HG02885 (cell line): ENCODE measurements at regions not wholly inside any gene's neighbourhood (a gene's known extent, or its start where the extent isn't known, plus 50 kb on each side); places are given as distances from the start of the nearest gene placed in this dataset.
A peak's percentile ranks its signal among the peaks of the same experiment; 100 is the strongest.
"Not testable (repeated sequence)": the region's sequence is repeated elsewhere in the genome, so short reads cannot be mapped to it uniquely, and the experiment has no call there.

Experiments
- ATAC-seq: cut with Tn5 transposase; IDR thresholded peaks from one replicate; pipeline ENCODE4 v1.9.1; 2021; ENCODE audit warnings: mild to moderate bottlenecking; ENCODE audit not compliant: unreplicated experiment, poor library complexity

DNA sequence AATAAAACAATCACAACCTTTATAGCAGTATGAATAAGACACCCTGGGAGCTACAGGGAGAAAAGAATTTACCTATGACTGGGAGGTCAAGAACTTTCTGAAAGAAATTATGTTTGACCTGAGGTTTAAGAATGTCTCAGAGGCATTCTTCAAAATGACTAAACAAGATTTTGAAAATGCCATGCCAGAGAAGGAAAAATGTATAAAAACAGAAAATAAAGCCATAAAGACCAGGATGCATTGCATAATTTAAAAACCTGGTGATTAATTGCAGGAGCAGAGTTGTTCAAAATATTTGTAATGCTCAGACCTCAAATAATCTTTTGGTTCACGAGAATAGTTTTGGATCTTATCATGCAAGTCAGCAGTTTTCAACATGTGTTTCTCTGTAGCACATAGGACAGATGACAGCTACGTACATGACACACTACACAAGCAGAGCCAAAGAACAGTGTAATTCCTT lies 954.7 kb upstream of the ARRDC3 start:
- ATAC-seq, result no peak

DNA sequence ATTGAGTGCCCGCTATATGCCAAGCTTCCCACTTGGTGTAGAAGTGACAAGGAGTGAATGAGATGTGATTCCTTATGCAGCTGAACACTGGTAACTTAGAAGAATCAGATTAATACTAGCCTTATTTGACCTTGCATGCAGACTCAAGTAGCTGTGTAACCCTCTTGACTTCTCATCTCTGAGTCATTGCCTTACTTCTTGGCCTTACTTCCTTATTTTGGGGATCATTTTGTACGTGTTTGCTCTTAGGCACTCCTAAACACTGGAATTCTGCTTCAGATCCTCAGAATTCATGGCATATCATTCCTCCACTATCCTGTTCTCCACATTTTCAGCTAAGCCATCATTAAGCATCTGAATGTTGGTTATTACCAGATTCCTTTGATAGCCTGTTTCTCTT lies 948.9 kb upstream of the ARRDC3 start:
- no peak for ATAC-seq

DNA sequence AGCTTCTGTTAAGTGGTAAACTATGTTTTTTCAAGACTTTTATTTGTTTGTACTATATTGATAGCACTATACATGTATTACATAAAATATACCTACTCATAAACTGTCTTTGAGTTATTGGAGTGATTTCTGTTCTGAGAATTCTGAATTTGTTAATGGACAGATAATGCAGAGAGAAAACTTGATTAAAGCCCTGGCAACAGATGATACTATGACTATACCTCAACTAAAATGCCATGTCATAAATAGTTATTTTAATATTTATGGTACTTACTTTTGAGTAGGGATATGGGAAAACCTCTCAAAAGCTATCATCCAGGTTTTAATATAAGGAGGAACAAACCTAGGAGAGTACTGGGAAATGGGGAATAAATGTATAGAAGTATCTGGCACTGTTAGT lies 947.2 kb upstream of the ARRDC3 start:
- ATAC-seq, result no peak

DNA sequence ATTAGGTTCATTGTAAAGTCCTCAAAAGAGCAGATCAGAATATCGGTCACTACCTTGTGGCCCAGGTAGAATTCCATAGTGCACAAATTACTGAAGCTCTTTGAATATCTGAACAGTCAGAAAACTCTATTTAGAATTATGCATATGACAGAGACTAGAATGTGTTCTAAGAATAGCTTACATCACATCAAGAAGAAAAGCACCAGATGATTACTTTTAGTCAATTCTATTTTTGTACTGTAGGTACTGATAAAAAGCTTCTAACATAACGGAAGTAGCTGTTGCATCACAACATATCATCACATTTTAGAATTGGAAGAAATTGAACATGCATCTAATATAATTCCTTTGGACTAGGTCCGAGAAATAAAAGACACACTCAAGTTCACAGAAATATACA lies 946.6 kb upstream of the ARRDC3 start:
- no peak for ATAC-seq

DNA sequence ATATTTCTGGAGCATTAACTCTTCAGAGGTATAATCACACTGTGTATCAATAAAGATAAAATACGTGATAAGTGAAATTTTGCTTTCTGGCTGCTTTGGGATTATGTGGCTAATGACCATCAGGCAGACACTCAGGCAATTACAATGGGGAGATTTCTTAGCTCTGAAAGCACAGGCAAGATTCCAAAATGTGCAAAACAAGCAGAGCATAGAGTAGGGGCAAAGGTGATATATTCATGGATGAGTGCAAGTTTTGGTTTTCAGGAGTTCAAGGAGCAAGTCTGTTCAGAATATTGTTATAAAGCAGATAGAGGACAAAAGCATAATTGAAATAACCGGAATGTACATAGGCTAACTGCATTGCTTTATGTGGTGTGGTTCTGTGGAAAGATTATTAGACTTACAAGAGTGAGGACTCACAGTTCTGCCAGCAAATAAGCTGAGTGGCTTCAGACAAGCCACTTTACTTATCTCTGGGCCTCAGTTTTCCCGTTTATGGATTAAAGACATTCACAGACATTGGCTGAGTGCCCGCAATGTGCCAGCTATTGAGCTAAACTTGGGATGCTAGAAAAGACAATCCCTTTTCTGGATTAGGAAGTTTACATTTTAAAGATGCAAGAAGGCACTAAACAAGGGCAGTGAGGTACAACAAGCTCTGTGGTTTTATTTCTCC lies 945.6 kb upstream of the ARRDC3 start:
- ATAC-seq, result no peak

DNA sequence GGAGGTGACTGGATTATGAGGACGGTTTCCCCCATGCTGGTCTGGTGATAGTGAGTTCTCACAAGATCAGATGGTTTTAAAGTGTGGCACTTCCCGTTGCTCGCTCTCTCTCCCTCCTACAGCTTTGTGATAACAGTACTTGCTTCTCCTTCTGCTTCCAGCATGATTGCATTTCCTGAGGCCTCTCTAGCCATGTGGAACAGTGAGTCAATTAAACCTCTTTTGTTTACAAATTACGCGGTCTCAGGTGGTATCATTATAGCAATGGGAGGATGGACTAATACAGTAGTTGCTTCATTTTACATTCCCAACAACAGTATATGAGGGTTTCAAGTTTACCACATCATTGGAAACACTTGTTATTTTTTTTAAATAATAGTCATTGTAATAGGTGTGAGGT lies 937.3 kb upstream of the ARRDC3 start:
- no peak for ATAC-seq

DNA sequence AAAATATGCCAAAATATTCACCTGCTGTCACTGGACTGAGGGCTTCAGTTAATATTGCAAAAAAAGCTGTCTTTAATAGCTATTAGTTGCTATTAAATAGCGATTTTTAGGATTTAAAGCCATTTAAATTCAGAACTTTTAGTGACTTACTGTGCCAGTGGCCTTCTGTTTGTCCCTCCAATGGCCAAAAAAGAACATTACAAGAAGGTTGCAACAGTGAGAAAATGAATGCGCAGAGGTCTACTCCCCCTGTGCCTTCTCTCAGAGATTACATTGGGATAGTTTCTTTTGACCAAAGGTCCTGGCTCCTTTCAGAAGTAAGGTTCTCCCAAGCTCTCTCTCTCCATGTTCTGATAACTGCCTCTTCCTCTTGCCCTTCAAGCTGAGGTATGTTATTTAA lies 930.3 kb upstream of the ARRDC3 start:
- no peak for ATAC-seq

DNA sequence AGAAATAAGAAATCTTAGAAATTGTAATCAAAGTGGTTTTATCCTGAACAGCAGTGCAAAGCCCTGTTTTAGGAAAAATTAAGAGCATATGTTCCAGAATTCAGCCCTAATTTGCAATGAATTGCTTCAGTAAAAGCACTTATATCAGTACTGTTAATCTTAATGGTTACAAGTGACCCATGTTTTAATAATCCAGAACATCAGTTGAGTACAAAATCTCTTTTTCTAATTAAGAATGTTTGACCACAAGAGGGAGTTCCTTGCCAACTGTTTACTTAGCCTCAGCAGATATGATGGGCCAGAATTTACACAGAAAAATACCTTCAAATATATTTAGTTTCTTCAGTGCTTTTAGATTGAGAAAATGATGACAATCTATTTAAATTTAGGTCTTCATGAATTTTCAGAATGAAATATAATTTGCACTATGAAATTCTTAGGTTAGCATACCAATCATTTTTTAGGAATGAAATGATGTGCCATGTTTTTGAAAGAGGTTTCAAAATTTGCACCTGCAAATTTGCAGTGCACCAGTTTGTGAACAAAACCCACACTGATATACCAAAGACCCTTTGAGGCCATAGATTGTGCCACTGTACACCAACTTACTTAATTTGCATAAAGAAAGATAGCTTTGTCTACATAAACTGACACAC lies 926.3 kb upstream of the ARRDC3 start:
- peak; percentile 76 for ATAC-seq

DNA sequence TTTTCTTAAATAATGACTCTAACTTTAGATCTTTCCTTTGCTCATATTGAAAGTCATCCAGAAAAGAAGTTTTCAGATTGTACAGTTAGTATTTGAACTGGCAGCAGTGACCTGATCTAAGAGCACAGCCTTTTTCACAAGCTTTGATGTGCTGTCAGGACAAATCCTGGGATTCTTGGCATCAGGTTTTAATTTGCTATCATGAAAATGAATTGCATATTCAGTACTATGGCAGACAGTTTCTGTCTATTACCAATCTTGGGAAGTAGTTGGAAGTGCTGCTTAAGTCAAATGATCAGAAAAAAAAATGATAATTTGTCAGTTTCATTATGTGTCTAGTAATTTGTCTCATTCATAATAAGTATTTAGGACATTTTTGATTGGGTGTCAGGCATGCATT lies 925.6 kb upstream of the ARRDC3 start:
- ATAC-seq, result no peak

DNA sequence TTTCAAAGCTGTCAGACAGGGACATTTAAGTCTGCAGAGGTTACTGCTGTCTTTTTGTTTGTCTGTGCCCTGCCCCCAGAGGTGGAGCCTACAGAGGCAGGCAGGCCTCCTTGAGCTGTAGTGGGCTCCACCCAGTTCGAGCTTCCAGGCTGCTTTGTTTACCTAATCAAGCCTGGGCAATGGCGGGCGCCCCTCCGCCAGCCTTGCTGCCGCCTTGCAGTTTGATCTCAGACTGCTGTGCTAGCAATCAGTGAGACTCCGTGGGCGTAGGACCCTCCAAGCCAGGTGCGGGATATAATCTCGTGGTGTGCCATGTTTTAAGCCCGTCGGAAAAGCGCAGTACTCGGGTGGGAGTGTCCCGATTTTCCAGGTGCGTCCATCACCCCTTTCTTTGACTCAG lies 919.2 kb upstream of the ARRDC3 start:
- ATAC-seq, result not testable (repeated sequence)

DNA sequence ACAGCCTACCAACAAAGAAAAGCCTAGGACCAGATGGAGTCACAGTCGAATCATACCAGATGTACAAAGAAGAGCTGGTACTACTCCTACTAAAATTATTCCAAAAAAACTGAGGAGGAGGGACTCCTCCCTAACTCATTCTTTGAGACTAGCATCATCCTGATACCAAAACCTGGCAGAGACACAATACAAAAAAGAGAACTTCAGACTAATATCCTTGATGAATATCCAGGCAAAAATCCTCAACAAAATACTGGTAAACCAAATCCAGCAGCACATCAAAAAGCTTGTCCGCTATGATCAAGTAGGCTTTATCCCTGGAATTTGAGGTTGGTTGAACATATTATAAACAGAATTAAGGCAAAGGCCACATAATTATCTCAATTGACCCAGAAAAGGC lies 900.4 kb upstream of the ARRDC3 start:
- no peak for ATAC-seq

DNA sequence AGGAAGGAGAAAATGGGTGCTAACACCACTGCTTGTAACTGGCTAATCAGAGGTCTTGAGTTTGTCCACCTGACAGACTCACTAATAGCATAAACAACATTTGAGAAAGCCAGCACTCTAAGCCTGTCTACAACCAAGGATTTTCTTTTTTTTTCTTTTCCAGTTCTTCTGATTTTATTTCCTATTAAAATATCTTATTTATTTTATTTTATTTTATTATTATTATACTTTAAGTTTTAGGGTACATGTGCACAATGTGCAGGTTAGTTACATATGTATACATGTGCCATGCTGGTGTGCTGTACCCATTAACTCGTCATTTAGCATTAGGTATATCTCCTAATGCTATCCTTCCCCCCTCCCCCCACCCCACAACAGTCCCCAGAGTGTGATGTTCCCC lies 888.6 kb upstream of the ARRDC3 start:
- ATAC-seq, result not testable (repeated sequence)

DNA sequence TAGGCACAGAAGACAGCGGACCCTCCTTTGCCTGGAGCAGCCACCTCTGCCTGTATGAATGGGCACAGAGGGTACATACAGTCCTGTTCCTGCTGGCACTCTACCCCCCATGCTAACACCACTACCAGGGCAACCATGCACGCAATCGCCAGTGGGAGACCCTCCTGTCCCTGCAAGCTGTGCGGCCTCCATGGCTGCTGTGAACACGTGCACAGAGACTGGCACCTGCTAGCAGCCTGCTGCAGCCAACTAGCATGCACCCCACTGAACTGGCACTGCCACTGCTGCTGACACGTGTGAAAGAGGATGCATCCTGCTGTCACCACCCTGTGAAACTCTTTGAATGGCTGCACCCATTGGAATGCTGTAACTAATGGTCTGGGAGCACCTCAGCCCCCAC lies 885.2 kb upstream of the ARRDC3 start:
- ATAC-seq, result no peak

DNA sequence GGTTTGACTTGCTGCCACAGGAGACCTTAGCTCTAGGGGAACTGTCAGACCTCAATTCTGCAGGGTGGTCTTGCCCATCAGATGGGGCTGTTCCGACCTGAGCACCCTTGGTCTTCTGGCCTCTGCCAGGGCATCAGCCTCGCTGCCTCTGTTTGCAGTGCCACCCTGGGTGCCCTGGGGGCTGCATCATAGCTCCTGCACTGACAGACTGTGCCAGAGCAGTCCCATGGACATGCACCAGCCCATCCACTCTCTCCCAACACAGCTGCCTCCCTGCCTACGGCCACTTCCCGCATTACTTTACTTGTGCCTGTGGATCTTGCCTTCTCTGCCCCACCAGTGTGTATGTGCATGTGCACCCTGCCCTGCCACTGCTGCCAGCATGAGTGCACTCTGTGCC lies 884.7 kb upstream of the ARRDC3 start:
- no peak for ATAC-seq

DNA sequence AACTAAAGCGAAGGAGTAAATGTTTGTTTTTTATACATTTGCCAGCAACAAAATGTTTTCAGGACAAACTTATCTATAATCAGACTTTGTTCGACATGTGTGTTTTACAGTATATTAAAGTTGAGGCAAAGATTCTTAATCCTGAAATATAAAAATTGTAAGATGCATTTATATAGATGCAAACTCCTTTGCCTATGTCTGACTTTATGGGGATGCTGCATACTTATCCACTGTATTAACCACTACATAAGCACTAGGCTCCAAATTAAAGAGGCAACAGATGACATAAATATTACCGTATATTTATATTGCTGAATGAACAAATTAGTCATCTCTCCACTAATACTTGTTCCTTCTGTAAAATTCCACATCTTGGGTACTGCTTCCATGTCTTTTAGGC lies 882.7 kb upstream of the ARRDC3 start:
- no peak for ATAC-seq

DNA sequence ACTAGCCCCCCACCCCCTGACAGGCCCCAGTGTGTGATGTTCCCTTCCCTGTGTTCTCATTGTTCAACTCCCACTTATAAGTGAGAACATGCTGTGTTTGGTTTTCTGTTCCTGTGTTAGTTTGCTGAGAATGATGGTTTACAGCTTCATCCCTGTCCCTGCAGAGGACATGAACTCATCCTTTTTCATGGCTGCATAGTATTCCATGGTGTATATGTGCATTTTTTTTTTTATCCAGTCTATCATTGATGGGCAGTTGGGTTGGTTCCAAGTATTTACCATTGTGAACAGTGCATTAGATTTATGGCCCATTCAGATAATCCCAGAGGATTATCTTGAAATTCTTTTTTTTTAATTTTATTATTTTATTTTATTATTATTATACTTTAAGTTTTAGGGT lies 872.5 kb upstream of the ARRDC3 start:
- ATAC-seq, result not testable (repeated sequence)

DNA sequence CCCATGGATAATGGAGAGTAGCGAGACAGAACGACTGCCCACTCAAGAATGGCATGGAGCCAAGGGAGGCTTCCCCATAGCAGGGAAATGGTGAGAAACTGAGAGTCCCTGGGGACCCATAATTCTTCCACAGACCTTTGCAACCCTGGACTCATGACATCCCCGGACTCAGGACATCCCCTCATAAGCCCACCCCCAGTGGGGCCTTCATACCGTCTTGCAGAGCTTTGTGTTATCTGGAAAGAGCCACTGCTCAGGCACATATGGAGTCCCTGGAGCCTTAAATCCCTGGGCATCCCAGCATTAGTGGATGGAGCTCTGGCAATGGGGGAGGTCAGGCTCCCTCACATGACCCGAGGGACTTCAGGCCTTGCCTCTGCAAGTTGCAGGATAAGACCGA lies 865.4 kb upstream of the ARRDC3 start:
- ATAC-seq, result no peak

DNA sequence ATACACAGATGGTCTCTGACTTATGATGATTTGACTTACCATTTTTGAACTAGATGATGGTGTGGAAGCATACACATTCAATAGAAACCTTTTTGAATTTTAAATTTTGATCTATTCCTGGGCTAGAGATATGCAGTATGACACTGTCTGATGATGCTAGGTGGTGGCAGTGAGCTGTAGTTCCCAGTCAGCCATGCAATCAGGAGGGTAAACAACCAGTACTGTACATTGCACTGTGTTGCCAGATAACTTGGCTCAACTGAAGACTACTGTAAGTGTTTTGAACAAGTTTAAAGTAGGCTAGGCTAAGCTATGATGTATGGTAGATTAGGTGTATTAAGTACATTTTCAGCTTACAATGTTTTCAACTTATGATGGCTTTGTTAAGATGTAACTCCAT lies 859.1 kb upstream of the ARRDC3 start:
- no peak for ATAC-seq

DNA sequence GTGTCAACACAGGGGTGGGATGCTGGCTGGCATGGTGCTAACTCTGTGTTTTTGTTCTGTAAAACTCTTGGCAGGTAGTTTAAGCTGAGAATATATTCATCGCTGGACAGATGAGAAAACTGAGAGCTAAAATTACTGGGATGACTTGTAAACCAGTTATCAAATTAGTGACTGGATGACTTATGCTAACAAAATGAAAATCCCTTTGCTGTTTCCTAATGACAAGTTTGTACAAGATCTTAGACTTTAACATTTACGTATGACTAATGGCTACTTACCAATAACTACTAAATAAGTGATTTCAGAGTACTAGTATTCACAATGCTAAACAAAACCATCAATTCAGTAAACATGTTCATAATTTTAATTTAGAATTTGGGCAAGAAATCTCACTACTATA lies 854.8 kb upstream of the ARRDC3 start:
- no peak for ATAC-seq

DNA sequence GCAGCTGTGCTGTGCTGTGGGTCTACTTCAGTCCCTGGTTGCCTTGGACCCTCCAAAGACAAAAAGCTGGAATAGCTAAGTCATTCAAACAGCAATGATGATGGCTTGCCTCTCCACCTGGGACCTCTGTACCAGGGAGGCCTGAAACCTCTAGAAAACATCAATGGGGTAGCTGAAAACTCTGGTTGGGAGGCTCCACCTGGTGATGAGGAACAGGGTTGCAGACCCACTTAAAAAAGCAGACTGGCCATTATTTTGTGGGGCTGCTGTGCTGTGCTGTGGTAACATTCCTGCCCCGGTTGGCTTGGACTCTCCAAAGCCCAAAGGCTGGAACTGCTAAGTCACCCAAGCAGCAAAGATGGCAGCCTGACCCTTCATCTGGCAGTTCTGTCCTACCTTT lies 839.3 kb upstream of the ARRDC3 start:
- ATAC-seq, result no peak

DNA sequence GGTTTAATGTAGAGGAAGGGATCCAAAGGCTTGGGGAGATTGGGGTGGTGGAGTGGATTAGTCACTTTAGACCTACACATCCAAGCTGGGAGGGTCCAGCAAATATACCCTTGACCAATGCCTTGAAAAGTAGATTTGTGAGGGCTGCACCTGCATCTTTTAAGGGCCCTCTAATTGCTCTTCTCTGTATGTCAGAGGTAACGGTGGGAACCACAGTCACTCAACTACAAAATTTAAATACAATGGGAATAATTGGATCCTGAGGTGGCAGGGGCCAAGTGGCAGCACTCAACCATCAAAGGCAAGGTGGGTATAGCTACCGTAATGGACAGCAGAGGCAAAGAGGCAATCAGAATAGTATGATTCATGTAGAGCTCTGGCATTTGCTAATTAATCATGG lies 833.7 kb upstream of the ARRDC3 start:
- ATAC-seq, result not testable (repeated sequence)

DNA sequence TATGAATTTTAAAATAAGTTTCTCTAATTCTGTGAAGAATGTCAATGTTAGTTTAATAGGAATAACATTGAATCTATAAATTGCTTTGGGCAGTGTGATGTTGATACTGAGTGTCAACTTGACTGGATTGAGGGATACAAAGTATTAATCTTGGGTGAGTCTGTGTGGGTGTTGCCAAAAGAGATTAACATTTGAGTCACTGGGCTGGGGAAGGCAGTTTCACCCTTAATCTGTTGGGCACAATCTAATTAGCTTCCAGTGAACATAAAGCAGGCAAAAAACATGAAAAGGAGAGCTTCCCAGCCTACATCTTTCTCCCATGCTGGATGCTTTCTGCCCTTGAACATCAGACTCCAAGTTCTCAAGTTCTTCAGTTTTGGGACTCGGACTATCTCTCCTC lies 832.0 kb upstream of the ARRDC3 start:
- no peak for ATAC-seq
